ENCODE measurements at regions not wholly inside any gene's neighbourhood (a gene's known extent, or its start where the extent isn't known, plus 50 kb on each side); places are given as distances from the start of the nearest gene placed in this dataset.
"Not testable (repeated sequence)": the region's sequence is repeated elsewhere in the genome, so short reads cannot be mapped to it uniquely, and the experiment has no call there.

DNA sequence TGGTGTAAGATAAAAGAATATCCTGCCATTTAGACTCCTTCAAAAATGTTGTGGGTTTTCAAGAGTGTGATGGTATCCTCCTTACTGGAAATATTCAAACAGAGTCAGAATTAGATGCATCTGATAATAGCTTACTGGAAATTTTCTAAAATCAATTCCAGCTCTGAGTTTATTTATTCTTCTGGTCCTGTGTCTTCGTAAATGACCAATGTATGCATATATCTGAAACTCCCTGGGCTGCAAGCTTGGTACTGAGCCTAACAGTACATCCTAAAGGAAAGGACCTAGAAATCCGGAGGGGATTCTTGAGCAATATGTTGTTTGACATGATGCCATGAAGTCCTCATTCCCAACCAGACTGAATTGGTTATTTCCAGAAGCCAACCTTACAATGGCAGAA is 130.4 kb downstream of the KCNE4 start:
- Histone ChIP-seq H3K27me3 (ENCODE audit: control insufficient read depth in 3 of 3, insufficient read depth in 3 of 3, low read length in 2 of 3) (no peaks in the 10 kb centered on the region), H3K4me1 (ENCODE audit: control insufficient read depth in 5 of 5, insufficient read depth in 5 of 5, low read length in 5 of 5) (no peaks in the 10 kb centered on the region), H3K9me3 (ENCODE audit: control insufficient read depth in 4 of 4, insufficient read depth in 3 of 4, low read length in 3 of 4) (no peaks in the 10 kb centered on the region), H3K4me3 (no peak overlapping the region), H3K9ac (ENCODE audit: insufficient read depth in 1 of 2, low read length in 2 of 2) (no peak overlapping the region), H3K36me3 (ENCODE audit: control insufficient read depth in 4 of 4, insufficient read depth in 4 of 4, low read length in 4 of 4) (no peaks in the 10 kb centered on the region), H3K27ac (ENCODE audit: low read depth in 1 of 2, low read length in 1 of 2) (no peak overlapping the region)
- ATAC-seq (ENCODE audit: insufficient read depth, low FRiP score) (no peak), DNase-seq (no peak)
- TF ChIP-seq, protein P1, sequence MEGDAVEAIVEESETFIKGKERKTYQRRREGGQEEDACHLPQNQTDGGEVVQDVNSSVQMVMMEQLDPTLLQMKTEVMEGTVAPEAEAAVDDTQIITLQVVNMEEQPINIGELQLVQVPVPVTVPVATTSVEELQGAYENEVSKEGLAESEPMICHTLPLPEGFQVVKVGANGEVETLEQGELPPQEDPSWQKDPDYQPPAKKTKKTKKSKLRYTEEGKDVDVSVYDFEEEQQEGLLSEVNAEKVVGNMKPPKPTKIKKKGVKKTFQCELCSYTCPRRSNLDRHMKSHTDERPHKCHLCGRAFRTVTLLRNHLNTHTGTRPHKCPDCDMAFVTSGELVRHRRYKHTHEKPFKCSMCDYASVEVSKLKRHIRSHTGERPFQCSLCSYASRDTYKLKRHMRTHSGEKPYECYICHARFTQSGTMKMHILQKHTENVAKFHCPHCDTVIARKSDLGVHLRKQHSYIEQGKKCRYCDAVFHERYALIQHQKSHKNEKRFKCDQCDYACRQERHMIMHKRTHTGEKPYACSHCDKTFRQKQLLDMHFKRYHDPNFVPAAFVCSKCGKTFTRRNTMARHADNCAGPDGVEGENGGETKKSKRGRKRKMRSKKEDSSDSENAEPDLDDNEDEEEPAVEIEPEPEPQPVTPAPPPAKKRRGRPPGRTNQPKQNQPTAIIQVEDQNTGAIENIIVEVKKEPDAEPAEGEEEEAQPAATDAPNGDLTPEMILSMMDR (IDR thresholded peaks at IDR 0.05; ENCODE audit: control extremely low read depth, extremely low read depth): no peak
- 76 to 84% methylated on average over 2 of the region's 2 CpGs for WGBS, 2 donors

DNA sequence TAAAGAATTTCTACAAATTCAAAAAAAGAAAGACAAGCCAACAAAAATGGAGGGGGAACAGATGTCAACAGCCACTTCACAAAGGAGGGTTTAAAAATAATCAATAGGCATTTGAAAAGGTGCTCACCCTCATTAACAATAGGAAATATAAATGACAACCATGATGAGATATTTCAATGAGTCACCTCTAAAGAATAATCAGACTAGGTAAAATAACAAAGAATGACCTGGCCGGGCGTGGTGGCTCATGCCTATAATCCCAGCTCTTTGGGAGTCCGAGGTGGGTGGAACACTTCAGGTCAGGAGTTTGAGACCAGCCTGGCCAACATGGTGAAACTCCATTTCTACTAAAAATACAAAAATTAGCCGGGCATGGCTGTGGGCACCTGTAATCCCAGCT is 133.6 kb downstream of the KCNE4 start:
- Histone ChIP-seq H3K9ac (ENCODE audit: insufficient read depth in 1 of 2, low read length in 2 of 2) (no peak overlapping the region), H3K4me3 (no peak overlapping the region), H3K4me1 (ENCODE audit: control insufficient read depth in 5 of 5, insufficient read depth in 5 of 5, low read length in 5 of 5) (no peaks in the 10 kb centered on the region), H3K9me3 (ENCODE audit: control insufficient read depth in 4 of 4, insufficient read depth in 3 of 4, low read length in 3 of 4) (peaks cover 0 to 2% (median 0%) of the 10 kb centered on the region in 4 donors), H3K27ac (ENCODE audit: low read depth in 1 of 2, low read length in 1 of 2) (no peak overlapping the region), H3K36me3 (ENCODE audit: control insufficient read depth in 4 of 4, insufficient read depth in 4 of 4, low read length in 4 of 4) (no peaks in the 10 kb centered on the region), H3K27me3 (ENCODE audit: control insufficient read depth in 3 of 3, insufficient read depth in 3 of 3, low read length in 2 of 3) (no peaks in the 10 kb centered on the region)
- DNase-seq: no peak
- WGBS, 2 donors: 92 to 94% methylated on average over 4 of the region's 4 CpGs
- TF ChIP-seq, protein P1 (IDR thresholded peaks at IDR 0.05; ENCODE audit: control extremely low read depth, extremely low read depth): no peak
- no peak for ATAC-seq (ENCODE audit: insufficient read depth, low FRiP score)

DNA sequence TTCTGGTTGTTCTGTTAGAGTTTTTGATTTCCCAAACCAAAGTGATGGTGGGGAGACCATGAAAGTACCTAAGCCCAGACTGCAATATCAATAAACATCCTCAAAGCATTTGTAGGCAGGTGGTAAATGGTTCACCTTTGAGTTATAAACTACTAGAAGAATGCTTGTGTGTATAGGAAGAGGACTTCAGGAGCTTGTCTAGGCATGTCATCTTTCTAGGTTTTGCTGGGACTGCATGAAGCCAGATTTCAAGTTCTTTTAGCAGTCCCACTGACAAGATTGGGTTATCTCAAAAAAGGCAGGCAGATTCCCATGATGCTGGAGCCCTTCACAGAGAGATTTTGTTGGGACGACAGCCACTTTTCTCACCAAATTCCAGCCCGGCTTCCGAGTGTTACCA is 135.3 kb downstream of the KCNE4 start:
- WGBS, 2 donors: 91 to 96% methylated on average over 3 of the region's 3 CpGs
- Histone ChIP-seq H3K4me3 (no peak overlapping the region), H3K9me3 (ENCODE audit: control insufficient read depth in 4 of 4, insufficient read depth in 3 of 4, low read length in 3 of 4) (peaks cover 0 to 2% (median 0%) of the 10 kb centered on the region in 4 donors), H3K9ac (ENCODE audit: insufficient read depth in 1 of 2, low read length in 2 of 2) (no peak overlapping the region), H3K27me3 (ENCODE audit: control insufficient read depth in 3 of 3, insufficient read depth in 3 of 3, low read length in 2 of 3) (no peaks in the 10 kb centered on the region), H3K27ac (ENCODE audit: low read depth in 1 of 2, low read length in 1 of 2) (no peak overlapping the region), H3K4me1 (ENCODE audit: control insufficient read depth in 5 of 5, insufficient read depth in 5 of 5, low read length in 5 of 5) (no peaks in the 10 kb centered on the region), H3K36me3 (ENCODE audit: control insufficient read depth in 4 of 4, insufficient read depth in 4 of 4, low read length in 4 of 4) (no peaks in the 10 kb centered on the region)
- DNase-seq: no peak
- TF ChIP-seq, protein P1 (IDR thresholded peaks at IDR 0.05; ENCODE audit: control extremely low read depth, extremely low read depth): no peak
- ATAC-seq (ENCODE audit: insufficient read depth, low FRiP score): no peak

DNA sequence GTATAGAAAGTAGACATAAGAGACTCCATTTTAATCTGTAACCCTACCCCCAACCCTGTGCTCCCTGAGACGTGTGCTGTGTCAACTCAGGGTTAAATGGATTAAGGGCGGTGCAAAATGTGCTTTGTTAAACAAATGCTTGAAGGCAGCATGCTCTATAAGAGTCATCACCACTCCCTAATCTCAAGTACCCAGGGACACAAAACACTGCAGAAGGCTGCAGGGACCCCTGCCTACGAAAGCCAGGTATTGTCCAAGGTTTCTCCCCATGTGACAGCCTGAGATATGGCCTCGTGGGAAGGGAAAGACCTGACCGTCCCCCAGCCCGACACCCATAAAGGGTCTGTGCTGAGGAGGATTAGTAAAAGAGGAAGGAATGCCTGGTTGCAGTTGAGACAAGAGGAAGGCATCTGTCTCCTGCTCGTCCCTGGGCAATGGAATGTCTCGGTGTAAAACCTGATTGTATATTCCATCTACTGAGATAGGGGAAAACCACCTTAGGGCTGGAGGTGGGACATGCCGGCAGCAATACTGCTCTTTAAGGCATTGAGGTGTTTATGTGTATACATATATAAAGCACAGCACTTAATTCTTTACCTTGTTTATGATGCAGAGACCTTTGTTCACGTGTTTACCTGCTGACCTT is 138.7 kb downstream of the KCNE4 start:
- H3K27ac ChIP-seq (ENCODE audit: low read depth in 1 of 2, low read length in 1 of 2); H3K9me3 ChIP-seq (ENCODE audit: control insufficient read depth in 4 of 4, insufficient read depth in 3 of 4, low read length in 3 of 4); H3K4me3 ChIP-seq; H3K9ac ChIP-seq (ENCODE audit: insufficient read depth in 1 of 2, low read length in 2 of 2); ATAC-seq (ENCODE audit: insufficient read depth, low FRiP score); DNase-seq; H3K4me1 ChIP-seq (ENCODE audit: control insufficient read depth in 5 of 5, insufficient read depth in 5 of 5, low read length in 5 of 5); H3K36me3 ChIP-seq (ENCODE audit: control insufficient read depth in 4 of 4, insufficient read depth in 4 of 4, low read length in 4 of 4); H3K27me3 ChIP-seq (ENCODE audit: control insufficient read depth in 3 of 3, insufficient read depth in 3 of 3, low read length in 2 of 3): not testable (repeated sequence)
- WGBS, 2 donors: 42 to 60% methylated on average over 10 of the region's 10 CpGs

Measured in lung (tissue), 11 donors.